Panc1 (cell line): ENCODE measurements at regions not wholly inside any gene's neighbourhood (a gene's known extent, or its start where the extent isn't known, plus 50 kb on each side); places are given as distances from the start of the nearest gene placed in this dataset.

ENCODE experiments used
- ATAC-seq: fragments of 200-7000 bp; cut with Tn5 transposase; 2 replicates; pipeline ENCODE4 v1.9.1; 2020; ENCODE audit warnings: mild to moderate bottlenecking, moderate library complexity
- BruUV-seq: library from RNA; stranded (reverse); fragments of 400-500 nt; replicated peaks from 2 replicates; lab custom pipeline; 2021; lab: Mats Ljungman, UMichigan
- CTCF ChIA-PET: fragments of 300-600 bp; sonication (Branson Sonifier 250); formaldehyde crosslinking; loops from one replicate; lab custom pipeline; 2022; ENCODE audit warnings: antibody characterized with exemption; lab: Charles Lee
- POLR2A ChIA-PET: fragments of 300-600 bp; sonication (Branson Sonifier 250); formaldehyde crosslinking; loops from one replicate; lab custom pipeline; 2022; ENCODE audit warnings: antibody characterized with exemption; lab: Charles Lee
- DNase-seq: peaks from one replicate; pipeline ENCODE4 v3.0.0-alpha.2; 2010; ENCODE audit warnings: low read depth, low spot score
- H3K27ac ChIP-seq: 2 replicates; pipeline ENCODE4 v1.5.1; 2011; ENCODE audit warnings: mild to moderate bottlenecking, low read length, inconsistent platforms
- H3K27me3 ChIP-seq: fragments of 200-500 bp; sonication (Bioruptor generic); 2 replicates; pipeline ENCODE4 v1.6.0; 2014; ENCODE audit warnings: low read length, inconsistent platforms; ENCODE audit not compliant: control insufficient read depth, insufficient read depth
- H3K36me3 ChIP-seq: fragments of 200-500 bp; sonication (Bioruptor generic); 2 replicates; pipeline ENCODE4 v1.5.1; 2014; ENCODE audit warnings: inconsistent platforms, mild to moderate bottlenecking, low read length, moderate library complexity; ENCODE audit not compliant: control insufficient read depth, insufficient read depth
- H3K4me1 ChIP-seq: 2 replicates; pipeline ENCODE4 v1.5.1; 2011; ENCODE audit warnings: inconsistent platforms, mild to moderate bottlenecking, low read length, moderate library complexity; ENCODE audit not compliant: control insufficient read depth, insufficient read depth
- H3K4me3 ChIP-seq, 2 experiments: 2 replicates each; pipeline ENCODE4 v1.5.1; 2011 to 2012; ENCODE audit warnings: low read depth in 2 of 2, low read length in 2 of 2, mild to moderate bottlenecking in 2 of 2, inconsistent platforms in 1 of 2, moderate library complexity in 1 of 2
- H3K9me3 ChIP-seq: fragments of 200-500 bp; sonication (Bioruptor generic); 2 replicates; pipeline ENCODE4 v1.5.1; 2014; ENCODE audit warnings: low read depth, mild to moderate bottlenecking, inconsistent platforms, low read length, moderate library complexity; ENCODE audit not compliant: control insufficient read depth, insufficient read depth
- CTCF ChIP-seq: fragments of 450-650 bp; IDR thresholded peaks from 2 replicates; pipeline ENCODE4 v1.5.1; 2017; ENCODE audit warnings: mild to moderate bottlenecking
- POLR2AphosphoS5 ChIP-seq: IDR thresholded peaks from 2 replicates; pipeline ENCODE4 v1.6.1; 2012; ENCODE audit warnings: mild to moderate bottlenecking, low read depth, low read length, moderate library complexity
- REST ChIP-seq, 2 experiments: IDR thresholded peaks; 2 replicates each; pipeline ENCODE4 v1.6.1; 2011 to 2012; ENCODE audit warnings: low read depth in 2 of 2, control low read depth in 1 of 2, low read length in 1 of 2, mild to moderate bottlenecking in 1 of 2, moderate library complexity in 1 of 2; ENCODE audit not compliant: insufficient read depth in 1 of 2
- SIN3A ChIP-seq: IDR thresholded peaks from 2 replicates; pipeline ENCODE4 v1.6.1; 2012; ENCODE audit warnings: low read depth, mild to moderate bottlenecking, low read length, moderate library complexity, borderline replicate concordance; ENCODE audit not compliant: insufficient read depth
- TCF7L2 ChIP-seq: IDR thresholded peaks from 2 replicates; pipeline ENCODE4 v1.6.1; 2011; ENCODE audit warnings: mild to moderate bottlenecking, low read depth, low read length, inconsistent platforms
- in situ Hi-C: cut with HindIII; loops from 2 replicates; pipeline ENCODE4 v1.10.0; 2016; ENCODE audit warnings: low sequenced_read_pairs, low pct_unique_long_range_greater_than_20kb
- intact Hi-C: fragments of 100-400 bp; cut with micrococcal nuclease; formaldehyde crosslinking; loops from one replicate; pipeline ENCODE4 v1.10.0; 2022; ENCODE audit not compliant: unreplicated experiment

GRCh38 chr14:30444451-30444850, 114.5 kb upstream of the G2E3 start:
- Histone ChIP-seq H3K27ac (no peak overlapping the region), H3K27me3 (no peaks in the 10 kb centered on the region), H3K4me3 (no peak overlapping the region), H3K9me3 (no peaks in the 10 kb centered on the region), H3K36me3 (no peaks in the 10 kb centered on the region), H3K4me1 (no peaks in the 10 kb centered on the region)
- intact Hi-C loops (loop anchor here (5.0 to 10.0 kb wide), 2 partner anchors 67 to 900 kb away; no protein-coding TSS in a partner anchor), in situ Hi-C loops (no loop called here)
- TF ChIP-seq CTCF (no peak), SIN3A (no peak), TCF7L2 (no peak), POLR2AphosphoS5 (no peak), REST (IDR thresholded peaks at IDR 0.05; ENCODE audit: insufficient read depth in 1 of 2, low read depth in 2 of 2, low read length in 1 of 2) (no peak)
- CTCF ChIA-PET: no interaction called here
- POLR2A ChIA-PET: no interaction called here
- no TSS peak for BruUV-seq
- no peak for ATAC-seq
- no peak for DNase-seq

- no peak for DNase-seq
- no peaks in the 10 kb centered on the region for H3K36me3 ChIP-seq
- in situ Hi-C loops (no loop called here), intact Hi-C loops (loop anchor here (10.0 kb wide), 1 partner anchor 900 kb away; no protein-coding TSS in a partner anchor)
- no peak for ATAC-seq
- no TSS peak for BruUV-seq
- POLR2A ChIA-PET: no interaction called here
- H3K4me1 ChIP-seq: no peaks in the 10 kb centered on the region
- CTCF ChIA-PET: no interaction called here
- no peak overlapping the region for H3K27ac ChIP-seq
- no peaks in the 10 kb centered on the region for H3K27me3 ChIP-seq
- H3K9me3 ChIP-seq: no peaks in the 10 kb centered on the region
- H3K4me3 ChIP-seq: no peak overlapping the region
- no peak for TF ChIP-seq REST (IDR thresholded peaks at IDR 0.05; ENCODE audit: insufficient read depth in 1 of 2, low read depth in 2 of 2, low read length in 1 of 2)
- TF ChIP-seq CTCF: no peak
- TF ChIP-seq TCF7L2: no peak
- TF ChIP-seq SIN3A: no peak
- TF ChIP-seq POLR2AphosphoS5: no peak
These were observed 113.8 kb upstream of the G2E3 start for GRCh38 chr14:30445011-30445793.
